ENCODE measurements at regions not wholly inside any gene's neighbourhood (a gene's known extent, or its start where the extent isn't known, plus 50 kb on each side); places are given as distances from the start of the nearest gene placed in this dataset.

DNA sequence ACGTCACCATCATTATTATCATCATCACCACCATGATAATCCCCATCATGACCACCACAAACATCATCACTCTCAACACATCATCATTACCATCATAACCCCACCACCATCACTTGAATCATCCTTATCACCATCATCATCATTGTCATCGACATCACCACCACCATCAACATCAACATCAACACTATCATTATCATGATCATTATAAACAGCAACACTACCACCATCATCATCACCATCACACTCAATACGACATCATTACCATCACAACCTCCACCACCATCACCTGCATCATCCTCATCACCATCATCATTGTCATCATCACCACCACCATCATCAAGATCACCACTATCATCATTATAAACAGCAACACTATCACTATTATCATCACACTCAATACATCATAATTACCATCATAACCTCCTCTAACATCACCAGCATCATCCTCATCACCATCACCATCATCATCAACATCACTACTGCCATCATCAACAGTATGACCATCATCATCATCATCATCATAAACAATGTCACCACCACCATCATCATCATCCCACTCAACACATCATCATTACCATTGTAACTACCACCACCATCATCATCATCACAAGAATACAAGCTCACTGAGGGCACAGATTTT, 78.7 kb downstream of the MBD3L1 start:
- DNase-seq (ENCODE audit: low read depth, low spot score): no peak
- H3K9me3 ChIP-seq (replicated peaks; ENCODE audit: control insufficient read depth, insufficient read depth, low read length): no peaks in the 10 kb centered on the region
- H3K79me2 ChIP-seq (ENCODE audit: control insufficient read depth, insufficient read depth, low read length): no peaks in the 10 kb centered on the region
- no peak for ATAC-seq
- no peak overlapping the region for H3K9ac ChIP-seq (ENCODE audit: control insufficient read depth, insufficient read depth, low read length)
- no peak overlapping the region for H3K4me2 ChIP-seq (ENCODE audit: control insufficient read depth, insufficient read depth)
- no peak overlapping the region for H3K27ac ChIP-seq (ENCODE audit: control insufficient read depth, insufficient read depth)
- ChIA-PET CTCF (no interaction called here), POLR2A (no interaction called here), SMC1A (ENCODE audit: uncharacterized antibody, unreplicated experiment) (no interaction called here), RAD21 (ENCODE audit: unreplicated experiment) (no interaction called here)
- no peak overlapping the region for H2AFZ ChIP-seq (ENCODE audit: control insufficient read depth, low read depth, low read length)
- H3K4me1 ChIP-seq (ENCODE audit: control insufficient read depth, insufficient read depth, low read length): no peaks in the 10 kb centered on the region
- no peak for FAIRE-seq
- 17% methylated on average over 3 of the region's 3 CpGs for WGBS (ENCODE audit: insufficient coverage, insufficient replicate concordance, low lambda C conversion rate, missing lambda C conversion rate)
- BruUV-seq (replicated peaks): no TSS peak
- intact Hi-C loops (cut with micrococcal nuclease; ENCODE audit: unreplicated experiment) (no loop called here), in situ Hi-C loops (cut with MboI) (no loop called here)
- no peaks in the 10 kb centered on the region for H4K20me1 ChIP-seq (ENCODE audit: control insufficient read depth, insufficient read depth)
- TF ChIP-seq, protein P1, sequence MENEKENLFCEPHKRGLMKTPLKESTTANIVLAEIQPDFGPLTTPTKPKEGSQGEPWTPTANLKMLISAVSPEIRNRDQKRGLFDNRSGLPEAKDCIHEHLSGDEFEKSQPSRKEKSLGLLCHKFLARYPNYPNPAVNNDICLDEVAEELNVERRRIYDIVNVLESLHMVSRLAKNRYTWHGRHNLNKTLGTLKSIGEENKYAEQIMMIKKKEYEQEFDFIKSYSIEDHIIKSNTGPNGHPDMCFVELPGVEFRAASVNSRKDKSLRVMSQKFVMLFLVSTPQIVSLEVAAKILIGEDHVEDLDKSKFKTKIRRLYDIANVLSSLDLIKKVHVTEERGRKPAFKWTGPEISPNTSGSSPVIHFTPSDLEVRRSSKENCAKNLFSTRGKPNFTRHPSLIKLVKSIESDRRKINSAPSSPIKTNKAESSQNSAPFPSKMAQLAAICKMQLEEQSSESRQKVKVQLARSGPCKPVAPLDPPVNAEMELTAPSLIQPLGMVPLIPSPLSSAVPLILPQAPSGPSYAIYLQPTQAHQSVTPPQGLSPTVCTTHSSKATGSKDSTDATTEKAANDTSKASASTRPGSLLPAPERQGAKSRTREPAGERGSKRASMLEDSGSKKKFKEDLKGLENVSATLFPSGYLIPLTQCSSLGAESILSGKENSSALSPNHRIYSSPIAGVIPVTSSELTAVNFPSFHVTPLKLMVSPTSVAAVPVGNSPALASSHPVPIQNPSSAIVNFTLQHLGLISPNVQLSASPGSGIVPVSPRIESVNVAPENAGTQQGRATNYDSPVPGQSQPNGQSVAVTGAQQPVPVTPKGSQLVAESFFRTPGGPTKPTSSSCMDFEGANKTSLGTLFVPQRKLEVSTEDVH (IDR thresholded peaks at IDR 0.05; ENCODE audit: low read depth, partially characterized antibody): no peak
- no peak for TF ChIP-seq SUPT20H (IDR thresholded peaks at IDR 0.05; ENCODE audit: borderline replicate concordance, control insufficient read depth, low read depth, low read length)
- TF ChIP-seq, protein P2, sequence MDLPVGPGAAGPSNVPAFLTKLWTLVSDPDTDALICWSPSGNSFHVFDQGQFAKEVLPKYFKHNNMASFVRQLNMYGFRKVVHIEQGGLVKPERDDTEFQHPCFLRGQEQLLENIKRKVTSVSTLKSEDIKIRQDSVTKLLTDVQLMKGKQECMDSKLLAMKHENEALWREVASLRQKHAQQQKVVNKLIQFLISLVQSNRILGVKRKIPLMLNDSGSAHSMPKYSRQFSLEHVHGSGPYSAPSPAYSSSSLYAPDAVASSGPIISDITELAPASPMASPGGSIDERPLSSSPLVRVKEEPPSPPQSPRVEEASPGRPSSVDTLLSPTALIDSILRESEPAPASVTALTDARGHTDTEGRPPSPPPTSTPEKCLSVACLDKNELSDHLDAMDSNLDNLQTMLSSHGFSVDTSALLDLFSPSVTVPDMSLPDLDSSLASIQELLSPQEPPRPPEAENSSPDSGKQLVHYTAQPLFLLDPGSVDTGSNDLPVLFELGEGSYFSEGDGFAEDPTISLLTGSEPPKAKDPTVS (IDR thresholded peaks at IDR 0.05; ENCODE audit: low read depth, low read length): no peak
- no peak for TF ChIP-seq RBBP5 (conservative IDR thresholded peaks at IDR 0.05)
- no peak for TF ChIP-seq ZNF24 (IDR thresholded peaks at IDR 0.05)
- no peak for TF ChIP-seq PML (IDR thresholded peaks at IDR 0.05; ENCODE audit: low read length)
- no peak for TF ChIP-seq CBX3 (IDR thresholded peaks at IDR 0.05; ENCODE audit: borderline replicate concordance, low read depth)
- TF ChIP-seq, protein P3, sequence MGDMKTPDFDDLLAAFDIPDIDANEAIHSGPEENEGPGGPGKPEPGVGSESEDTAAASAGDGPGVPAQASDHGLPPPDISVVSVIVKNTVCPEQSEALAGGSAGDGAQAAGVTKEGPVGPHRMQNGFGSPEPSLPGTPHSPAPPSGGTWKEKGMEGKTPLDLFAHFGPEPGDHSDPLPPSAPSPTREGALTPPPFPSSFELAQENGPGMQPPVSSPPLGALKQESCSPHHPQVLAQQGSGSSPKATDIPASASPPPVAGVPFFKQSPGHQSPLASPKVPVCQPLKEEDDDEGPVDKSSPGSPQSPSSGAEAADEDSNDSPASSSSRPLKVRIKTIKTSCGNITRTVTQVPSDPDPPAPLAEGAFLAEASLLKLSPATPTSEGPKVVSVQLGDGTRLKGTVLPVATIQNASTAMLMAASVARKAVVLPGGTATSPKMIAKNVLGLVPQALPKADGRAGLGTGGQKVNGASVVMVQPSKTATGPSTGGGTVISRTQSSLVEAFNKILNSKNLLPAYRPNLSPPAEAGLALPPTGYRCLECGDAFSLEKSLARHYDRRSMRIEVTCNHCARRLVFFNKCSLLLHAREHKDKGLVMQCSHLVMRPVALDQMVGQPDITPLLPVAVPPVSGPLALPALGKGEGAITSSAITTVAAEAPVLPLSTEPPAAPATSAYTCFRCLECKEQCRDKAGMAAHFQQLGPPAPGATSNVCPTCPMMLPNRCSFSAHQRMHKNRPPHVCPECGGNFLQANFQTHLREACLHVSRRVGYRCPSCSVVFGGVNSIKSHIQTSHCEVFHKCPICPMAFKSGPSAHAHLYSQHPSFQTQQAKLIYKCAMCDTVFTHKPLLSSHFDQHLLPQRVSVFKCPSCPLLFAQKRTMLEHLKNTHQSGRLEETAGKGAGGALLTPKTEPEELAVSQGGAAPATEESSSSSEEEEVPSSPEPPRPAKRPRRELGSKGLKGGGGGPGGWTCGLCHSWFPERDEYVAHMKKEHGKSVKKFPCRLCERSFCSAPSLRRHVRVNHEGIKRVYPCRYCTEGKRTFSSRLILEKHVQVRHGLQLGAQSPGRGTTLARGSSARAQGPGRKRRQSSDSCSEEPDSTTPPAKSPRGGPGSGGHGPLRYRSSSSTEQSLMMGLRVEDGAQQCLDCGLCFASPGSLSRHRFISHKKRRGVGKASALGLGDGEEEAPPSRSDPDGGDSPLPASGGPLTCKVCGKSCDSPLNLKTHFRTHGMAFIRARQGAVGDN (IDR thresholded peaks at IDR 0.05): no peak
- TF ChIP-seq SREBF2 (IDR thresholded peaks at IDR 0.05; ENCODE audit: low read length): no peak
- H3K27me3 ChIP-seq (replicated peaks in 1 of 2; ENCODE audit: control insufficient read depth in 2 of 2, insufficient read depth in 2 of 2, low read length in 1 of 2): no peaks in the 10 kb centered on the region
- H3K36me3 ChIP-seq (ENCODE audit: control insufficient read depth in 2 of 2, insufficient read depth in 2 of 2, low read length in 1 of 2): no peaks in the 10 kb centered on the region
- no peak overlapping the region for H3K4me3 ChIP-seq
